ENCODE measurements at regions not wholly inside any gene's neighbourhood (a gene's known extent, or its start where the extent isn't known, plus 50 kb on each side); places are given as distances from the start of the nearest gene placed in this dataset.
"Not testable (repeated sequence)": the region's sequence is repeated elsewhere in the genome, so short reads cannot be mapped to it uniquely, and the experiment has no call there.

GRCh38 chrX:113892891-113893290 is 691.0 kb upstream of the HTR2C start:
- no peak for DNase-seq

DNA sequence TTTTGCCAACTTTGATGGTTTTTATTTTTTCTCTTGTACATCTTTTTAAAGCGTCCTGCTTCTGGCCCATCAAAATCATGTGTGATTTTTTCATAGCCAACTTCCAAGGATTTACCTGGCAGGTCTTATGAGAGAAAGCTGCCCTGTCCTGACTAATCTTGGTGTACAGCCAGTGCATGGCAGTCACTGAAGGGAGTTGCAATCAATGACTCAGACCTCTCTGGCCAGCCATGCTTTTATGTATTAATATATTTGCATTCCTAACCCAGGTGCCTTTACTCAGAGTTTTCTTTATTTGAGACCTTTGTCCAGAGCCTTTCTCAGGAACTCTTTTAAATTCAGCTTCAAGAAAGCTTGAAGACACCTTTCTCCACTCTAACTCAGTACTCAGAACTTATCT is 691.5 kb upstream of the HTR2C start:
- no peak for DNase-seq

- DNase-seq = no peak
Observed at GRCh38 chrX:113873056-113873455, 710.8 kb upstream of the HTR2C start.

DNA sequence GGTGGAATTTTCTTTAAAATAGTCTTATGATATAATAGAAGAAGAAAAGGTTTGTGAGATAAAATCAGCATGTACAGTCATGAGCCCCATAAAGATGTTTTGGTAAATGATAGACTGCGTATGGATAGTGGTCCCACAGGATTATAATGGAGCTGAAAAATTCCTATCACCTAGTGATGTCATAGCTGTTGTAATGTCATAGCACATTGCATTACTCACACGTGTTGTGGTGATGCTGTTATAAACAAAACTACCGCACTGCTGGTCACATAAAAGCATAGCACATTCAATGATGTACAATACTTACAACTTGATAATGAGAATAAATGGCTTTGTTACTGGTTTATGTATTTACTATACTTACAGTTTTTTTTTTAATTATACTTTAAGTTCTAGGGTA is 715.2 kb upstream of the HTR2C start:
- DNase-seq = no peak

GRCh38 chrX:113868177-113868576 is 715.7 kb upstream of the HTR2C start:
- no peak for DNase-seq

- no peak for DNase-seq
Observed at GRCh38 chrX:113849408-113849807, 734.5 kb upstream of the HTR2C start.

- no peak for DNase-seq
Observed at GRCh38 chrX:113833096-113834055, 750.5 kb upstream of the HTR2C start.

DNA sequence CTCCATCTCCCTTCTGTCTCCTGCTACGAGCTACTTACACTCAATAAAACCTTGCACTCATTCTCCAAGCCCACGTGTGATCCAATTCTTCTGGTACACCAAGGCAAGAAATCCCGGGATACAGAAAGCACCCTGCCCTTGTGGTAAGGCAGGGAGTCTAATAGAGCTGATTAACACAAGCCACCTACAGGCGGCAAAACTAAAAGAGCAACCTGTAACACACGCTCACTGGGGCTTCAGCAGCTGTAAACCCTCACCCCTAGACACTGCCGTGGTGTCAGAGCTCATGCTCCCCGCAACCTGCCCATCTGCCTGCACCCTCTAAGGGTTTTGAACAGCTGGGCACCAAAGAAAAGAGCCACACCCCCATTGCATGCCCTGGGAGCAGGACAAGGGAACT is 755.4 kb upstream of the HTR2C start:
- peak; percentile 28 for DNase-seq

DNA sequence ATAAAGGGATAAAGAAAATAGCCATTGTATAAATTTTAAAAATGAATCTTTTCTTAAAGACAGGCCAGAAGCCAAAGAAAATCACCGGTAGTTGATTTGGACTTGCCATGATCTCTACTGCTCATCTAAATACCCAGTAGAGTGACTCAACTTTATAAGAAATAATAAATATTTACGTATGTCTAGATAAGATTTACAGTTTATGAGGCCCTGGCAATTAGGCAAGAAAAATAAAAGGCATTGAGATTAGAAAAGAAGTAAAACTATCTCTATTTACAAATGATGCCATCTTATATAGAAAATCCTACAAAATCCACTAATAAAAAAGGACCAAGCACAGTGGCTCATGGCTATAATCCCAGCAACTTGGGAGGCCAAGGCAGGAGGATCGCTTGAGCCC is 765.5 kb upstream of the HTR2C start:
- DNase-seq = no peak

GRCh38 chrX:113804819-113805218 is 779.1 kb upstream of the HTR2C start:
- DNase-seq = no peak

DNA sequence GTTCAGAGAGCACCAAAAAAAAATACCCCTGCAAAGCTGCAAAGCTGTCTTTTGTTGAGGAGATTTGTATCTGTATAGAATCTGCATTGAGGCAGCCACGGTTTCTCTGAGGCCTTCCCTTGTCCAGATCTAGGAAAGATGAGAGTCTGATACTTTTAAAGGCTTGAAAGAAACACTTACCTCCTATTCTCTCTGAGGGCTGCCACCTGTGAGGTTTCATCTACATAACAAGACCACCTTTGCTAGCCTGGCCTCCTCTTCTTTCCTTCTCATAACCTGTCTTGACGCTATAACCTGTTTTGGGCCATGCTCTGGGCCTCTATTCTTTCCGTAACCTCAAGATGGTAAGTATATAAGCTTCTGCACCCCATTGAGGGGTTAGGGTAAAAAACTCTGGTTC is 779.6 kb upstream of the HTR2C start:
- no peak for DNase-seq

GRCh38 chrX:113802837-113803236 is 781.0 kb upstream of the HTR2C start:
- no peak for DNase-seq

GRCh38 chrX:113800955-113801354 is 782.9 kb upstream of the HTR2C start:
- no peak for DNase-seq

DNA sequence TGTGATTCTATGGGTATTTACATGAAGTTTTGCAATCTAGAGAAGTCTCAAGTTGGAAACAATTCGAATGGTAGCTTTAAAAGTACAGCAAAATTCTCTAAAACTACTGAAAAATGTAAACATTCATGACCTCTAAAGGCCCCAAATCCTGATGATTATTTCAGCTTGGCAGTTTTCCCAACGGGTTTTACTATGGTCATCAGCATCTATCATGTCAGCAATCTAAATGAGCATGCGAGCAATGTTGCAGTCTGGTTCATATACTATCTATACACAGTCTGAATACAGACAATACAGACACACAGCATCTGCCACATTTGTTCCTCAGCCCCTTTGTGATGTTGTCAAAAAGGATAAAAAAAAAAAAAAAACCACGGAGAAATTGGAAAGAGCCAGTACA is 790.3 kb upstream of the HTR2C start:
- no peak for DNase-seq

GRCh38 chrX:113790987-113791386 is 792.9 kb upstream of the HTR2C start:
- no peak for DNase-seq

DNA sequence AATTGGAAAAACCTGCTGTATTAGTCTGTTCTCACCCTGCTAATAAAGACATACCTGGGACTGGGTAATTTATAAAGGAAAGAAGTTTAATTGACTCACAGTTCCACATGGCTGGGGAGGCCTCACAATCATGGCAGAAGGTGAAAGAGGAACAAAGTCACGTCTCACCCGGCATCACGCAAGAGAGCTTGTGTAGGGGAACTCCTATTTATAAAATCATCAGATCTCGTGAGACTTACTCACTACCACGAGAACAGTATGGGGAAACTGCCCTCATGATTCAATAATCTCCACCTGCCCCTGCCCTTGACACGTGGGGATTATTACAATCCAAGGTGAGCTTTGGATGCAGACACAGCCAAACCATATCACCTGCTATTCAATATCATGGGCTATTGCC is 799.1 kb upstream of the HTR2C start:
- not testable (repeated sequence) for DNase-seq

- no peak for DNase-seq
Observed at GRCh38 chrX:113770806-113771205, 813.1 kb upstream of the HTR2C start.

GRCh38 chrX:113770071-113770470 is 813.8 kb upstream of the HTR2C start:
- no peak for DNase-seq

DNA sequence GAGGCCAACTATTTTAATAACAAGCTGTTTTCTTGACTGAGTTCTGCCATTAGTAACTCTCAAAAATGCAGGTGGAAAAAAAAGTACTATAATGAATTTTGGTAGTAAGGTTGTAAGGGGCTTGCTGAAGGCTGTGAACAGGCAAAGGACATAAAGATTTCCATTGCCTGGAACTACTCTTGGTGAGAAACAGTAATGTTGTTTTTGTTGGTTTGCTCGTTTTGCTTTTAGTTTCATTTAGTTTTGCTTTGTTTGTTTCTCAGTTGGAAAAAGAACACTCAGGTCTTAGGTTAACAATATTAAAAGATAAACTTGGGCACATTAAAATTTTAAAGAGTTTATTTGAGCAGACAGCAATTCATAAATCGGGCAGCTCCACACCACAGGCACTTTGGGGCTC is 824.5 kb upstream of the HTR2C start:
- DNase-seq = no peak

DNA sequence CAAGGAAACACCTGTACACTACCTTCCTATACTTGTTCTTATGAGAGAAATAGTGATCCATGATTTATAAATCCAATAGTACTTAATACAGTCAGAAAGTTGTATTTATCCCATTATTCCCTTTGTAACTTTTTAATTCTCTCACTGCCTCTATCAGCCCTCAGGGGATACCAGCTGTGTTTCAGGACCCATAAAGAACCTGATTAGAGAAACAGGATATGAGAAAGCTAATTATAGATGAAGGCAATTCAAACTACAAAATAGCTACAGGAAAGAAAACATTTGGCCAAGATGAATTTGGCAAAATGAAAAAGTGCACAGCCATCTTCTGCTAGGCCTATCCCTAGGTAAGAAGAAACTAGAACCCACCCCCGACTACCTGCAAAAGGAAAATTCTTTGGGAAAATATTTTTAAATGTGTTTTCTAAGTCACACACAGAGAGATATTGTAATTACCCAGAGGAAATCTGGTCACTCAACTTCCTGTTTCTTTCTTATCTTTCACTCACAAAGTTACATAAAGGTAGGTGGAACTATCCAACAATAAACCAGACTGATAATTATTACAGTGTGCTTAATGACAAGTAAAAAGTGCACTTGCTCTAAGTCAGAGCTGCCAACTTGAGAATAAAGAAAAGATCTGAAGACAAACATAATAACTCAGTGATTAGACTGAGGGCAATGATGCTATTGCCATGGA is 836.5 kb upstream of the HTR2C start:
- DNase-seq = no peak

DNA sequence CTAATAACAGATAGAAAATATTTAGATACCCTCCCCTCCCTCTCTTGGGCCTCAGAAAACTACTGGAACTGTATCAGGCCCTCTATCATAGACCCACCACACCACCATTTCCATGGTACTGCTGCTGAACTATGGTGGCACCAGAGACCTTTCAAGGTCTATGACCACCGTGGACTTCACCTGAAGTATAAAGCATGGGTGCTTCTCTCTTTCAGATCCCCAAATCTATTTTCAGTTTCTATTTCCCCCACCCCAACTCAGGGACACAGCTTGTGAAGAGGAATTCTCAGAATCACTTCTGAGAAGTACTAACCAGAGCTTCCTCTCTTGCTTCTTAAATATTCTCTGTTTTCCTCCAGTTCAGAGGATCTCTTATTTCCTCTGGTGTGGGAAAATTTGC is 840.8 kb upstream of the HTR2C start:
- no peak for DNase-seq

GRCh38 chrX:113741744-113742143 is 842.1 kb upstream of the HTR2C start:
- peak; percentile 0 for DNase-seq

DNA sequence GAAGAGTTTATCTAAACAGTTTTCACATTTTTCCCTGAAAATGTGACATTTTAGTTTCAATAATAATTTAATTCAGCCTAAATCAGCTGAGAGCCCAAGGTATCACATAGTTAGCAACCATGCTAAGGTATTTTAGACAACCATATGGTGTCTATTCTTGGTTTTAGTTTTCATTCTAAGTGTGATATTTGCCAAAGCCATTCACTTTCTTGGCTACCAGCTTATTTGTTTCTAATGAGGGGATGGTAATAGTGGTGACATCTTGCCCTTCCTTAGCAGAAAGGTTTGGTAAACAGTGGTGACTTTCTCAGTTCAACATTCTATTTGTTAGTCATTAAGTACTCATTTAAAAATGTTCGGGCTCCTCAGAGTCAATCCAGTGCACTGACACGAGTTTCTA is 854.9 kb upstream of the HTR2C start:
- DNase-seq = no peak

GRCh38 chrX:113726898-113727297 is 857.0 kb upstream of the HTR2C start:
- no peak for DNase-seq
